Neural cell (in vitro differentiated cells): ENCODE measurements at regions not wholly inside any gene's neighbourhood (a gene's known extent, or its start where the extent isn't known, plus 50 kb on each side); places are given as distances from the start of the nearest gene placed in this dataset.

ENCODE experiments used
- H2AFZ ChIP-seq: fragments of 200-600, 300-800 bp; sonication (generic), shearing (Covaris generic); 2 replicates; pipeline ENCODE4 v1.6.0; 2014; ENCODE audit warnings: low read depth, mild to moderate bottlenecking, antibody characterized with exemption, low read length, moderate library complexity
- H3F3A ChIP-seq: fragments of 200-600 bp; shearing (Covaris generic); 2 replicates; pipeline ENCODE4 v1.6.1; 2016; ENCODE audit warnings: mild to moderate bottlenecking, moderate library complexity, mixed read lengths, antibody characterized with exemption, low read length; ENCODE audit not compliant: insufficient read depth, poor library complexity, severe bottlenecking
- H3K27ac ChIP-seq: fragments of 200-600, 300-800 bp; sonication (generic), shearing (Covaris generic); 2 replicates; pipeline ENCODE4 v1.5.1; 2014; ENCODE audit warnings: mild to moderate bottlenecking, low read length, moderate library complexity
- H3K27me3 ChIP-seq: fragments of 300-800, 200-600 bp; sonication (generic), shearing (Covaris generic); 2 replicates; pipeline ENCODE4 v1.6.0; 2014; ENCODE audit warnings: mild to moderate bottlenecking, low read depth, low read length, moderate library complexity; ENCODE audit not compliant: insufficient read depth
- H3K36me3 ChIP-seq: fragments of 300-800, 200-600 bp; sonication (generic), shearing (Covaris generic); 2 replicates; pipeline ENCODE4 v1.5.1; 2014; ENCODE audit warnings: mild to moderate bottlenecking, antibody characterized with exemption, low read length, moderate library complexity; ENCODE audit not compliant: insufficient read depth
- H3K4me2 ChIP-seq: fragments of 300-800, 200-600 bp; sonication (generic), shearing (Covaris generic); 2 replicates; pipeline ENCODE4 v1.6.0; 2014; ENCODE audit warnings: mild to moderate bottlenecking, low read length
- H3K4me3 ChIP-seq: fragments of 300-800, 200-600 bp; sonication (generic), shearing (Covaris generic); 2 replicates; pipeline ENCODE4 v1.5.1; 2014; ENCODE audit warnings: mild to moderate bottlenecking, low read length, moderate library complexity
- H3K79me2 ChIP-seq: fragments of 200-600 bp; shearing (Covaris generic); replicated peaks from 2 replicates; pipeline ENCODE4 v1.6.0; 2014; ENCODE audit warnings: mild to moderate bottlenecking, low read length, moderate library complexity; ENCODE audit not compliant: insufficient read depth
- H3K9ac ChIP-seq: fragments of 300-800, 200-600 bp; sonication (generic), shearing (Covaris generic); 2 replicates; pipeline ENCODE4 v1.6.1; 2016; ENCODE audit warnings: mild to moderate bottlenecking, low read length, mixed read lengths
- H3K9me2 ChIP-seq: fragments of 200-600 bp; shearing (Covaris generic); 2 replicates; pipeline ENCODE4 v1.6.1; 2016; ENCODE audit warnings: mild to moderate bottlenecking, low read length, mixed read lengths; ENCODE audit not compliant: insufficient read depth
- H3K9me3 ChIP-seq: fragments of 200-600, 300-800 bp; sonication (generic), shearing (Covaris generic); 2 replicates; pipeline ENCODE4 v1.6.1; 2016; ENCODE audit warnings: mild to moderate bottlenecking, mixed run types, low read length, moderate library complexity, mixed read lengths
- H4K20me1 ChIP-seq: fragments of 200-600 bp; shearing (Covaris generic); 2 replicates; pipeline ENCODE4 v1.6.1; 2016; ENCODE audit warnings: mild to moderate bottlenecking, mixed run types; ENCODE audit not compliant: insufficient read depth
- CTCF ChIP-seq: fragments of 450-650 bp; IDR thresholded peaks from 2 replicates; pipeline ENCODE4 v1.5.1; 2014; ENCODE audit warnings: antibody characterized with exemption, mild to moderate bottlenecking, moderate library complexity; ENCODE audit not compliant: poor library complexity, severe bottlenecking
- EP300 ChIP-seq: fragments of 450-650 bp; conservative IDR thresholded peaks from 2 replicates; pipeline ENCODE4 v1.6.1; 2014; ENCODE audit warnings: antibody characterized with exemption, mild to moderate bottlenecking, moderate library complexity; ENCODE audit not compliant: poor library complexity, severe bottlenecking
- EZH2 ChIP-seq: fragments of 200-600, 300-800 bp; shearing (Covaris generic), sonication (generic); IDR thresholded peaks from 2 replicates; pipeline ENCODE4 v1.6.1; 2014; ENCODE audit warnings: antibody characterized with exemption, low read length, borderline replicate concordance, mild to moderate bottlenecking; ENCODE audit not compliant: insufficient read depth, poor library complexity, severe bottlenecking
- MXI1 ChIP-seq: fragments of 450-650 bp; conservative IDR thresholded peaks from 2 replicates; pipeline ENCODE4 v1.6.1; 2014; ENCODE audit warnings: antibody characterized with exemption, mild to moderate bottlenecking; ENCODE audit not compliant: poor library complexity, severe bottlenecking
- POLR2AphosphoS5 ChIP-seq: IDR thresholded peaks from 2 replicates; pipeline ENCODE4 v1.6.1; 2012
- RAD21 ChIP-seq: fragments of 450-650 bp; conservative IDR thresholded peaks from 2 replicates; pipeline ENCODE4 v1.6.1; 2014; ENCODE audit warnings: antibody characterized with exemption, mild to moderate bottlenecking, moderate library complexity
- SMC3 ChIP-seq: fragments of 450-650 bp; conservative IDR thresholded peaks from 2 replicates; pipeline ENCODE4 v1.6.1; 2014; ENCODE audit warnings: antibody characterized with exemption, mild to moderate bottlenecking, moderate library complexity; ENCODE audit not compliant: poor library complexity
- TAF1 ChIP-seq: IDR thresholded peaks from 2 replicates; pipeline ENCODE4 v1.6.1; 2012; ENCODE audit warnings: low read depth
- TF ChIP-seq, protein P1 (sequence below): IDR thresholded peaks from 2 replicates; pipeline ENCODE4 v1.6.1; 2012; ENCODE audit warnings: borderline replicate concordance

DNA sequence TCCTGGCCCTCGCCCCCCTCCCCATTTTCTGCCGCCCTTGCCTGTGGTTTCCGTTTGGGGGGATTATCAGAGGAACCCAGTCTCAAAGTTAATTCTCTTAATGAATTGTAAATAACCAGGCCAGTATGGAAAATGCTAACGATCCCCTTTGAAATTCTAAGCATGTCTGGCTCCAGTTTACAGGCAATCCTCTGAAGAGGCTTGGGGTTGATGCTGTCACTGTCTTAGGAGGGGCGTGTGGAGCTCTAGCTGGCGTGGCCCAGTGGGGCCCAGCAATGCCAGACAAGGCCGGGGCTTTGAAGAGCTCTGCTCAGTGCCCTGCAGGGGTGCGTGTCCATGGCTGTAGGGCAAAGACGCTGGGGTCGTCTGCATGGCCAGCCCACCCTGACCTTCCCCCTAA lies 164.6 kb downstream of the CYLD start:
- Histone ChIP-seq H3K9ac (no peak overlapping the region), H3K4me3 (no peak overlapping the region), H3K27me3 (no peaks in the 10 kb centered on the region), H3K36me3 (no peaks in the 10 kb centered on the region), H3K4me2 (no peak overlapping the region), H4K20me1 (no peaks in the 10 kb centered on the region), H3K79me2 (no peaks in the 10 kb centered on the region), H3F3A (no peaks in the 10 kb centered on the region), H3K9me2 (no peaks in the 10 kb centered on the region), H2AFZ (no peak overlapping the region), H3K27ac (no peak overlapping the region), H3K9me3 (no peaks in the 10 kb centered on the region)
- TF ChIP-seq SMC3 = no peak
- no peak for TF ChIP-seq EZH2
- TF ChIP-seq CTCF = no peak
- no peak for TF ChIP-seq RAD21
- TF ChIP-seq POLR2AphosphoS5 = no peak
- TF ChIP-seq TAF1 = no peak
- TF ChIP-seq MXI1 = no peak
- TF ChIP-seq, protein P1, sequence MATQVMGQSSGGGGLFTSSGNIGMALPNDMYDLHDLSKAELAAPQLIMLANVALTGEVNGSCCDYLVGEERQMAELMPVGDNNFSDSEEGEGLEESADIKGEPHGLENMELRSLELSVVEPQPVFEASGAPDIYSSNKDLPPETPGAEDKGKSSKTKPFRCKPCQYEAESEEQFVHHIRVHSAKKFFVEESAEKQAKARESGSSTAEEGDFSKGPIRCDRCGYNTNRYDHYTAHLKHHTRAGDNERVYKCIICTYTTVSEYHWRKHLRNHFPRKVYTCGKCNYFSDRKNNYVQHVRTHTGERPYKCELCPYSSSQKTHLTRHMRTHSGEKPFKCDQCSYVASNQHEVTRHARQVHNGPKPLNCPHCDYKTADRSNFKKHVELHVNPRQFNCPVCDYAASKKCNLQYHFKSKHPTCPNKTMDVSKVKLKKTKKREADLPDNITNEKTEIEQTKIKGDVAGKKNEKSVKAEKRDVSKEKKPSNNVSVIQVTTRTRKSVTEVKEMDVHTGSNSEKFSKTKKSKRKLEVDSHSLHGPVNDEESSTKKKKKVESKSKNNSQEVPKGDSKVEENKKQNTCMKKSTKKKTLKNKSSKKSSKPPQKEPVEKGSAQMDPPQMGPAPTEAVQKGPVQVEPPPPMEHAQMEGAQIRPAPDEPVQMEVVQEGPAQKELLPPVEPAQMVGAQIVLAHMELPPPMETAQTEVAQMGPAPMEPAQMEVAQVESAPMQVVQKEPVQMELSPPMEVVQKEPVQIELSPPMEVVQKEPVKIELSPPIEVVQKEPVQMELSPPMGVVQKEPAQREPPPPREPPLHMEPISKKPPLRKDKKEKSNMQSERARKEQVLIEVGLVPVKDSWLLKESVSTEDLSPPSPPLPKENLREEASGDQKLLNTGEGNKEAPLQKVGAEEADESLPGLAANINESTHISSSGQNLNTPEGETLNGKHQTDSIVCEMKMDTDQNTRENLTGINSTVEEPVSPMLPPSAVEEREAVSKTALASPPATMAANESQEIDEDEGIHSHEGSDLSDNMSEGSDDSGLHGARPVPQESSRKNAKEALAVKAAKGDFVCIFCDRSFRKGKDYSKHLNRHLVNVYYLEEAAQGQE = no peak
- no peak for TF ChIP-seq EP300

GRCh38 chr16:50902457-50902856 lies 160.6 kb downstream of the CYLD start:
- Histone ChIP-seq H3K9ac (no peak overlapping the region), H2AFZ (no peak overlapping the region), H3K27ac (no peak overlapping the region), H3K79me2 (no peaks in the 10 kb centered on the region), H3K27me3 (no peaks in the 10 kb centered on the region), H3K4me3 (no peak overlapping the region), H3K4me2 (no peak overlapping the region), H3K36me3 (no peaks in the 10 kb centered on the region), H3K9me2 (no peaks in the 10 kb centered on the region), H3K9me3 (no peaks in the 10 kb centered on the region), H3F3A (no peaks in the 10 kb centered on the region), H4K20me1 (no peaks in the 10 kb centered on the region)
- TF ChIP-seq MXI1 = no peak
- no peak for TF ChIP-seq TAF1
- TF ChIP-seq EP300 = no peak
- no peak for TF ChIP-seq EZH2
- TF ChIP-seq RAD21 = no peak
- TF ChIP-seq, protein P1 = no peak
- no peak for TF ChIP-seq CTCF
- TF ChIP-seq SMC3 = no peak
- TF ChIP-seq POLR2AphosphoS5 = no peak
